AG10803 (cell line): ENCODE measurements at regions not wholly inside any gene's neighbourhood (a gene's known extent, or its start where the extent isn't known, plus 50 kb on each side); places are given as distances from the start of the nearest gene placed in this dataset.

Experiments
- DNase-seq: peaks from one replicate; pipeline ENCODE4 v3.0.0; 2010; ENCODE audit warnings: low read depth
- H3K4me3 ChIP-seq: 2 replicates; pipeline ENCODE4 v1.5.1; 2011; ENCODE audit warnings: mild to moderate bottlenecking, low read length, control low read depth
- CTCF ChIP-seq: conservative IDR thresholded peaks from 2 replicates; pipeline ENCODE4 v1.5.1; 2011; ENCODE audit warnings: mild to moderate bottlenecking, low read length, control low read depth, inconsistent platforms

- H3K4me3 ChIP-seq, result no peak overlapping the region
- DNase-seq, result no peak
- no peak for TF ChIP-seq CTCF
Observed at GRCh38 chr18:22108674-22109073, 60.7 kb upstream of the GATA6 start.

- no peak for TF ChIP-seq CTCF
- DNase-seq, result no peak
- no peak overlapping the region for H3K4me3 ChIP-seq
Observed at GRCh38 chr18:22109535-22109934, 59.9 kb upstream of the GATA6 start.

- no peak for DNase-seq
- TF ChIP-seq CTCF, result no peak
- no peak overlapping the region for H3K4me3 ChIP-seq
Observed at GRCh38 chr18:22110461-22110924, 58.9 kb upstream of the GATA6 start.

GRCh38 chr18:22112215-22112614, 57.2 kb upstream of the GATA6 start:
- H3K4me3 ChIP-seq, result no peak overlapping the region
- no peak for DNase-seq
- no peak for TF ChIP-seq CTCF

GRCh38 chr18:22113144-22113844, 56.1 kb upstream of the GATA6 start:
- no peak for DNase-seq
- no peak for TF ChIP-seq CTCF
- H3K4me3 ChIP-seq, result no peak overlapping the region

- TF ChIP-seq CTCF, result no peak
- no peak for DNase-seq
- no peak overlapping the region for H3K4me3 ChIP-seq
Observed at GRCh38 chr18:22114526-22115321, 54.7 kb upstream of the GATA6 start.

GRCh38 chr18:22115573-22115972, 53.8 kb upstream of the GATA6 start:
- H3K4me3 ChIP-seq, result no peak overlapping the region
- no peak for DNase-seq
- no peak for TF ChIP-seq CTCF
